ENCODE measurements at regions not wholly inside any gene's neighbourhood (a gene's known extent, or its start where the extent isn't known, plus 50 kb on each side); places are given as distances from the start of the nearest gene placed in this dataset.

DNA sequence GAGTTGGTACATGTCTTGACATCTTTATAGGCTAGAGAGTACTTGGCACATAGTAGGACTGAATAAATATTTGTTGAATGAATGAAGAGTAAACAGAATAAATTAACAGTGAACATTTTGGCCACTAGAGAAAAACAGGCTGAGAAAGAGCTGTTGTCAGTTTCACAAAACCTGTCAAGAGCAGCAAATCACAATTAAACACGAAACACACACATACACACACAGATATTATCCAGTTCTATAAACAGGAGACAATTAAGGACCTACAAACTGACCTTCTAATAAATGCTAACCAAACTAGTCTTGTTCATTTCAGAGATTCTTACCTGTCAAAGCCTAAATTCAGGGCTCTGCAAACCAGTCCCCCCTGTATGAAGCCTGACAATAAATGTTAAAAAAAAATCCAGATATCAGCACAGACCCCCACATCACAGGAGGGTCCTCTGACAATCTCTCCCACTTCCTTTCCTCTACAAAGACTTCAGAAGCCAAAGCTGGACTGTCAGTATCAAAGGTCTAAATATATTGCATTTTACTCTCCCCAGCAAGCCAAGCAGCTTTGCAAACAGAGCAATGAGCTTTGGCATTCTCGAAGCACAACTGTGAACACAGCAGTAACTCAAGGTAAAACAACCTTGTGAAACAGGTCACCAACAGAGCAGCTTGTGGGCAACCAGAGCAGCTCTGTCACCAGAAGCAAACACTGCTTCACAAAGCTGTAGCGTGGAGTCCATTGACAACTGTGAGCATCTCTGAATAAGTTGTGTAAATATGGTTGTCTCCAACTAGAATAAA, 229.9 kb downstream of the TBXT start:
- TF ChIP-seq, protein P1, sequence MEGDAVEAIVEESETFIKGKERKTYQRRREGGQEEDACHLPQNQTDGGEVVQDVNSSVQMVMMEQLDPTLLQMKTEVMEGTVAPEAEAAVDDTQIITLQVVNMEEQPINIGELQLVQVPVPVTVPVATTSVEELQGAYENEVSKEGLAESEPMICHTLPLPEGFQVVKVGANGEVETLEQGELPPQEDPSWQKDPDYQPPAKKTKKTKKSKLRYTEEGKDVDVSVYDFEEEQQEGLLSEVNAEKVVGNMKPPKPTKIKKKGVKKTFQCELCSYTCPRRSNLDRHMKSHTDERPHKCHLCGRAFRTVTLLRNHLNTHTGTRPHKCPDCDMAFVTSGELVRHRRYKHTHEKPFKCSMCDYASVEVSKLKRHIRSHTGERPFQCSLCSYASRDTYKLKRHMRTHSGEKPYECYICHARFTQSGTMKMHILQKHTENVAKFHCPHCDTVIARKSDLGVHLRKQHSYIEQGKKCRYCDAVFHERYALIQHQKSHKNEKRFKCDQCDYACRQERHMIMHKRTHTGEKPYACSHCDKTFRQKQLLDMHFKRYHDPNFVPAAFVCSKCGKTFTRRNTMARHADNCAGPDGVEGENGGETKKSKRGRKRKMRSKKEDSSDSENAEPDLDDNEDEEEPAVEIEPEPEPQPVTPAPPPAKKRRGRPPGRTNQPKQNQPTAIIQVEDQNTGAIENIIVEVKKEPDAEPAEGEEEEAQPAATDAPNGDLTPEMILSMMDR (conservative IDR thresholded peaks at IDR 0.05; ENCODE audit: low read depth in 2 of 2): no peak
- TF ChIP-seq EZH2 (IDR thresholded peaks at IDR 0.05; ENCODE audit: low read depth, unreplicated experiment): no peak
- no peak for TF ChIP-seq POLR2AphosphoS5 (IDR thresholded peaks at IDR 0.05; ENCODE audit: low read depth)
- no peak for TF ChIP-seq CREB1 (CRISPR knock-in tag; IDR thresholded peaks at IDR 0.05; ENCODE audit: low read depth)
- TF ChIP-seq ZNF114 (CRISPR knock-in tag; IDR thresholded peaks at IDR 0.05): no peak

All from GM23338 (cell line).